H1 (cell line): ENCODE measurements at regions not wholly inside any gene's neighbourhood (a gene's known extent, or its start where the extent isn't known, plus 50 kb on each side); places are given as distances from the start of the nearest gene placed in this dataset.

ENCODE experiments used
- ATF3 ChIP-seq: IDR thresholded peaks from 2 replicates; pipeline ENCODE4 v1.6.1; 2011; ENCODE audit warnings: low read depth, mild to moderate bottlenecking, low read length; ENCODE audit not compliant: insufficient read depth
- CBX5 ChIP-seq: fragments of 300-800, 300-1000 bp; sonication (generic); IDR thresholded peaks from 2 replicates; pipeline ENCODE4 v1.7.1; 2016; ENCODE audit warnings: antibody characterized with exemption, low read length, low read depth
- CEBPB ChIP-seq: IDR thresholded peaks from 2 replicates; pipeline ENCODE4 v1.6.1; 2012; ENCODE audit warnings: low read depth, low read length
- CHD1 ChIP-seq: IDR thresholded peaks from 2 replicates; pipeline ENCODE4 v1.6.1; 2012; ENCODE audit warnings: low read depth, low read length, improper control_type of control experiment
- CTCF ChIP-seq, 3 experiments: IDR thresholded peaks; 1 replicate in 2 of 3; 2 replicates in 1 of 3; pipeline versions ENCODE4 v1.5.1 to v1.6.1; 2011; ENCODE audit warnings: low read length in 3 of 3, mild to moderate bottlenecking in 3 of 3, inconsistent platforms in 2 of 3, low read depth in 1 of 3, moderate library complexity in 1 of 3; ENCODE audit not compliant: insufficient read depth in 1 of 3; ENCODE audit errors: control extremely low read depth in 1 of 3
- EP300 ChIP-seq, 2 experiments: IDR thresholded peaks; 1 replicate in 1 of 2; 2 replicates in 1 of 2; pipeline ENCODE4 v1.6.1; 2011 to 2012; ENCODE audit warnings: low read depth in 2 of 2, low read length in 2 of 2, mild to moderate bottlenecking in 2 of 2, borderline replicate concordance in 1 of 2, inconsistent platforms in 1 of 2, moderate library complexity in 1 of 2
- EZH2 ChIP-seq: fragments of 200-600 bp; sonication (generic); IDR thresholded peaks from 2 replicates; pipeline ENCODE4 v1.7.1; 2012; ENCODE audit warnings: low read depth, mild to moderate bottlenecking, moderate library complexity, low read length, inconsistent platforms; ENCODE audit not compliant: severe bottlenecking
- MAFK ChIP-seq: IDR thresholded peaks from 2 replicates; pipeline ENCODE4 v1.6.1; 2012; ENCODE audit warnings: low read depth, mild to moderate bottlenecking, improper control_type of control experiment, low read length
- MAX ChIP-seq: IDR thresholded peaks from 2 replicates; pipeline ENCODE4 v1.6.1; 2012; ENCODE audit warnings: inconsistent platforms
- NRF1 ChIP-seq: IDR thresholded peaks from 2 replicates; pipeline ENCODE4 v1.6.1; 2011; ENCODE audit warnings: mild to moderate bottlenecking, low read depth, low read length, improper control_type of control experiment
- POLR2A ChIP-seq, 2 experiments: IDR thresholded peaks; 1 replicate in 1 of 2; 2 replicates in 1 of 2; pipeline ENCODE4 v1.6.1; 2011; ENCODE audit warnings: low read depth in 2 of 2, low read length in 2 of 2, mild to moderate bottlenecking in 2 of 2; ENCODE audit errors: control extremely low read depth in 1 of 2
- POLR2AphosphoS5 ChIP-seq: IDR thresholded peaks from 2 replicates; pipeline ENCODE4 v1.6.1; 2011; ENCODE audit warnings: low read depth, low read length
- RNF2 ChIP-seq: fragments of 200-900, 300-1000 bp; sonication (generic); IDR thresholded peaks from 2 replicates; pipeline ENCODE4 v1.7.1; 2016; ENCODE audit warnings: borderline replicate concordance, low read depth, mild to moderate bottlenecking, antibody characterized with exemption, low read length; ENCODE audit not compliant: poor library complexity, severe bottlenecking; ENCODE audit errors: missing control alignments

DNA sequence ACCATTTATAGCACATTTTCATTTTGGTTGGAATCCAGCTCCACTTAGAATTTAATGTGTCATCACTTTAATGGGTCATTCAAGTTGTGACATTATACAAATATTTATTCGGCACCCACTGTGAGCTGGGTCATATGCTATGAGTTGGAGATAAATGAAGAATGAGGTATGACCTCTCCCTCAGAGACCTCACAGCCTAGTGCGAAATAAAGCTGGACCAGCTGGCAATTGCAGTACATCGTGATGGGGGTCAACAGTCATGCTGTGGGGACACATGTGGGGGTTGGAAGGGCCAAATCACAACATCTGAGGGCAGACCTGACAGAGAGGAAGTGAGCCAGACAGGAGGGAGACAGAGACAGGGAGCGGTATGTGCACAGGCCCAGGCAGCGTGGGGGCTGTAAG, 175.4 kb downstream of the MAIP1 start:
- TF ChIP-seq POLR2A (IDR thresholded peaks at IDR 0.05; ENCODE audit: control extremely low read depth in 1 of 2, low read depth in 2 of 2, low read length in 2 of 2) (no peak), ATF3 (no peak), CTCF (IDR thresholded peaks at IDR 0.05; ENCODE audit: control extremely low read depth in 1 of 3, insufficient read depth in 1 of 3, low read depth in 1 of 3, low read length in 3 of 3) (no peak), MAX (no peak), NRF1 (no peak), POLR2AphosphoS5 (no peak), MAFK (no peak), EZH2 (no peak), EP300 (IDR thresholded peaks at IDR 0.05; ENCODE audit: borderline replicate concordance in 1 of 2, low read depth in 2 of 2, low read length in 2 of 2) (no peak), CEBPB (no peak), CHD1 (no peak), CBX5 (no peak), RNF2 (no peak)
